HepG2 (cell line): ENCODE measurements at regions not wholly inside any gene's neighbourhood (a gene's known extent, or its start where the extent isn't known, plus 50 kb on each side); places are given as distances from the start of the nearest gene placed in this dataset.
A peak's percentile ranks its signal among the peaks of the same experiment; 100 is the strongest.

ENCODE experiments used
- ARHGAP35 ChIP-seq: sonication (generic); formaldehyde crosslinking; IDR thresholded peaks from 2 replicates; pipeline ENCODE4 v1.9.0; 2022; ENCODE audit warnings: mild to moderate bottlenecking, inconsistent platforms, moderate library complexity, missing genetic modification reagents, borderline replicate concordance
- EED ChIP-seq: sonication (generic); formaldehyde crosslinking; IDR thresholded peaks from 2 replicates; pipeline ENCODE4 v1.5.0; 2020; ENCODE audit warnings: mild to moderate bottlenecking, missing genetic modification reagents
- ERF ChIP-seq: IDR thresholded peaks from 2 replicates; pipeline ENCODE4 v1.6.1; 2018; ENCODE audit warnings: missing biosample characterization, missing genetic modification reagents
- KDM6A ChIP-seq: IDR thresholded peaks from 2 replicates; pipeline ENCODE4 v1.6.1; 2016; ENCODE audit warnings: low read depth
- KLF9 ChIP-seq: IDR thresholded peaks from 2 replicates; pipeline ENCODE4 v1.6.1; 2016; ENCODE audit warnings: low read depth
- MED8 ChIP-seq: sonication (generic); formaldehyde crosslinking; IDR thresholded peaks from 2 replicates; pipeline ENCODE4 v1.8.1; 2023; ENCODE audit warnings: mild to moderate bottlenecking, missing genetic modification reagents; ENCODE audit not compliant: insufficient replicate concordance
- MLLT10 ChIP-seq: sonication (generic); formaldehyde crosslinking; IDR thresholded peaks from 2 replicates; pipeline ENCODE4 v1.4.0; 2020; ENCODE audit warnings: missing genetic modification reagents
- NAIF1 ChIP-seq: sonication (generic); formaldehyde crosslinking; IDR thresholded peaks from 2 replicates; pipeline ENCODE4 v1.5.0; 2020; ENCODE audit warnings: mild to moderate bottlenecking, missing genetic modification reagents, borderline replicate concordance
- NCOA2 ChIP-seq: sonication (generic); formaldehyde crosslinking; IDR thresholded peaks from 2 replicates; pipeline ENCODE4 v1.8.0; 2022; ENCODE audit warnings: inconsistent platforms
- TCF7 ChIP-seq: sonication (generic); IDR thresholded peaks from 2 replicates; pipeline ENCODE4 v1.6.1; 2016; ENCODE audit warnings: antibody characterized with exemption, low read depth
- YEATS4 ChIP-seq: sonication (generic); formaldehyde crosslinking; IDR thresholded peaks from 2 replicates; pipeline ENCODE4 v1.4.0; 2020; ENCODE audit warnings: missing genetic modification reagents, borderline replicate concordance
- ZBTB21 ChIP-seq: sonication (generic); formaldehyde crosslinking; IDR thresholded peaks from 2 replicates; pipeline ENCODE4 v1.4.0; 2020; ENCODE audit warnings: missing genetic modification reagents
- ZFP36L2 ChIP-seq: sonication (generic); formaldehyde crosslinking; IDR thresholded peaks from 2 replicates; pipeline ENCODE4 v1.4.0; 2020; ENCODE audit warnings: missing genetic modification reagents
- ZNF180 ChIP-seq: sonication (generic); formaldehyde crosslinking; IDR thresholded peaks from 2 replicates; pipeline ENCODE4 v1.4.0; 2020; ENCODE audit warnings: low read depth, missing genetic modification reagents, borderline replicate concordance
- ZNF616 ChIP-seq: sonication (generic); formaldehyde crosslinking; IDR thresholded peaks from 2 replicates; pipeline ENCODE4 v1.5.0; 2020; ENCODE audit warnings: low read depth, mild to moderate bottlenecking, missing genetic modification reagents
- TF ChIP-seq, protein P1 (sequence below): sonication (generic); formaldehyde crosslinking; IDR thresholded peaks from 2 replicates; pipeline ENCODE4 v1.8.1; 2023; ENCODE audit warnings: mild to moderate bottlenecking, moderate library complexity, missing genetic modification reagents
- TF ChIP-seq, protein P2 (sequence below): sonication (generic); formaldehyde crosslinking; IDR thresholded peaks from 2 replicates; pipeline ENCODE4 v1.4.0; 2020; ENCODE audit warnings: missing genetic modification reagents
- TF ChIP-seq, protein P3 (sequence below): sonication (generic); formaldehyde crosslinking; IDR thresholded peaks from 2 replicates; pipeline ENCODE4 v1.5.1; 2020; ENCODE audit warnings: missing genetic modification reagents, mild to moderate bottlenecking, borderline replicate concordance
- TF ChIP-seq, protein P4 (sequence below): sonication (generic); formaldehyde crosslinking; IDR thresholded peaks from 2 replicates; pipeline ENCODE4 v1.4.0; 2020; ENCODE audit warnings: missing genetic modification reagents

DNA sequence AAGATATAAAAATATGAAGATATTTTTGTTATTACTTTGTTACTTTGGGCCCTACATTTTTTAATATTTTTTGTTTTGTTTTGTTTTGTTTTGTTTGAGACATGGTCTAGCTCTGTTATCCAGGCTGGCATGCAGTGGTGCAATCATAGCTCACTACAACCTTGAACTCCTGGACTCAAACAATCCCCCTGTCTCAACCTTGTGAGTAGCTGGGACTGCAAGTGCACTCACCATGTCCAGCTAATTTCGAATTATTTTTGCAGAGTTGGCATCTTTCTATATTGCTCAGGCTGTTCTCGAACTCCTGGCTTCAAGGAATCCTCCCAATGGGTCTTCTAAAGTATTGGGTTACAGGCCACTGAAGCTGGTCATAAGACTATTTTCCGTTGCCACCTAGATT is 603.6 kb upstream of the PIK3C3 start (continued):
- TF ChIP-seq, protein P1, sequence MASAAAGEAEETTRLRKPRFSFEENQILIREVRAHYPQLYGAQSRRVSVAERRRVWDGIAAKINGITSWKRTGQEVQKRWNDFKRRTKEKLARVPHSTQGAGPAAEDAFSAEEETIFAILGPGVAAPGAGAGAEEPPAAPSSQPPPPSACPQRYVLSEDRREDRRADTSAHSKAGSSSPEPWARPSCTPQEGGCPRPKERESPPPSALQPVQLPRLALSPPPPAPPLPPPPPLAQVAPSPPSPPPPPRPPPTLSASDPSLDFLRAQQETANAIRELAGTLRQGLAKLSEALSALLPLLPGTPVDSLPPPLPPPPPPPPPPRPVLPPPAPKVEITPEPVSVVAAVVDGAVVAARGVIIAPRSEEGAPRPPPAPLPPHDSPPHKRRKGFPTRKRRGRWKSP (CRISPR knock-in tag): no peak
- no peak for TF ChIP-seq MLLT10 (CRISPR knock-in tag)
- TF ChIP-seq, protein P2, sequence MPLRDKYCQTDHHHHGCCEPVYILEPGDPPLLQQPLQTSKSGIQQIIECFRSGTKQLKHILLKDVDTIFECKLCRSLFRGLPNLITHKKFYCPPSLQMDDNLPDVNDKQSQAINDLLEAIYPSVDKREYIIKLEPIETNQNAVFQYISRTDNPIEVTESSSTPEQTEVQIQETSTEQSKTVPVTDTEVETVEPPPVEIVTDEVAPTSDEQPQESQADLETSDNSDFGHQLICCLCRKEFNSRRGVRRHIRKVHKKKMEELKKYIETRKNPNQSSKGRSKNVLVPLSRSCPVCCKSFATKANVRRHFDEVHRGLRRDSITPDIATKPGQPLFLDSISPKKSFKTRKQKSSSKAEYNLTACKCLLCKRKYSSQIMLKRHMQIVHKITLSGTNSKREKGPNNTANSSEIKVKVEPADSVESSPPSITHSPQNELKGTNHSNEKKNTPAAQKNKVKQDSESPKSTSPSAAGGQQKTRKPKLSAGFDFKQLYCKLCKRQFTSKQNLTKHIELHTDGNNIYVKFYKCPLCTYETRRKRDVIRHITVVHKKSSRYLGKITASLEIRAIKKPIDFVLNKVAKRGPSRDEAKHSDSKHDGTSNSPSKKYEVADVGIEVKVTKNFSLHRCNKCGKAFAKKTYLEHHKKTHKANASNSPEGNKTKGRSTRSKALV: no peak
- no peak for TF ChIP-seq EED (CRISPR knock-in tag)
- TF ChIP-seq NCOA2 (CRISPR knock-in tag): peak; percentile 43; the same call in 1 of the 2 replicates
- TF ChIP-seq ZBTB21: no peak
- no peak for TF ChIP-seq NAIF1 (CRISPR knock-in tag)
- TF ChIP-seq, protein P3, sequence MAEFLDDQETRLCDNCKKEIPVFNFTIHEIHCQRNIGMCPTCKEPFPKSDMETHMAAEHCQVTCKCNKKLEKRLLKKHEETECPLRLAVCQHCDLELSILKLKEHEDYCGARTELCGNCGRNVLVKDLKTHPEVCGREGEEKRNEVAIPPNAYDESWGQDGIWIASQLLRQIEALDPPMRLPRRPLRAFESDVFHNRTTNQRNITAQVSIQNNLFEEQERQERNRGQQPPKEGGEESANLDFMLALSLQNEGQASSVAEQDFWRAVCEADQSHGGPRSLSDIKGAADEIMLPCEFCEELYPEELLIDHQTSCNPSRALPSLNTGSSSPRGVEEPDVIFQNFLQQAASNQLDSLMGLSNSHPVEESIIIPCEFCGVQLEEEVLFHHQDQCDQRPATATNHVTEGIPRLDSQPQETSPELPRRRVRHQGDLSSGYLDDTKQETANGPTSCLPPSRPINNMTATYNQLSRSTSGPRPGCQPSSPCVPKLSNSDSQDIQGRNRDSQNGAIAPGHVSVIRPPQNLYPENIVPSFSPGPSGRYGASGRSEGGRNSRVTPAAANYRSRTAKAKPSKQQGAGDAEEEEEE (CRISPR knock-in tag): no peak
- no peak for TF ChIP-seq ZFP36L2
- TF ChIP-seq, protein P4, sequence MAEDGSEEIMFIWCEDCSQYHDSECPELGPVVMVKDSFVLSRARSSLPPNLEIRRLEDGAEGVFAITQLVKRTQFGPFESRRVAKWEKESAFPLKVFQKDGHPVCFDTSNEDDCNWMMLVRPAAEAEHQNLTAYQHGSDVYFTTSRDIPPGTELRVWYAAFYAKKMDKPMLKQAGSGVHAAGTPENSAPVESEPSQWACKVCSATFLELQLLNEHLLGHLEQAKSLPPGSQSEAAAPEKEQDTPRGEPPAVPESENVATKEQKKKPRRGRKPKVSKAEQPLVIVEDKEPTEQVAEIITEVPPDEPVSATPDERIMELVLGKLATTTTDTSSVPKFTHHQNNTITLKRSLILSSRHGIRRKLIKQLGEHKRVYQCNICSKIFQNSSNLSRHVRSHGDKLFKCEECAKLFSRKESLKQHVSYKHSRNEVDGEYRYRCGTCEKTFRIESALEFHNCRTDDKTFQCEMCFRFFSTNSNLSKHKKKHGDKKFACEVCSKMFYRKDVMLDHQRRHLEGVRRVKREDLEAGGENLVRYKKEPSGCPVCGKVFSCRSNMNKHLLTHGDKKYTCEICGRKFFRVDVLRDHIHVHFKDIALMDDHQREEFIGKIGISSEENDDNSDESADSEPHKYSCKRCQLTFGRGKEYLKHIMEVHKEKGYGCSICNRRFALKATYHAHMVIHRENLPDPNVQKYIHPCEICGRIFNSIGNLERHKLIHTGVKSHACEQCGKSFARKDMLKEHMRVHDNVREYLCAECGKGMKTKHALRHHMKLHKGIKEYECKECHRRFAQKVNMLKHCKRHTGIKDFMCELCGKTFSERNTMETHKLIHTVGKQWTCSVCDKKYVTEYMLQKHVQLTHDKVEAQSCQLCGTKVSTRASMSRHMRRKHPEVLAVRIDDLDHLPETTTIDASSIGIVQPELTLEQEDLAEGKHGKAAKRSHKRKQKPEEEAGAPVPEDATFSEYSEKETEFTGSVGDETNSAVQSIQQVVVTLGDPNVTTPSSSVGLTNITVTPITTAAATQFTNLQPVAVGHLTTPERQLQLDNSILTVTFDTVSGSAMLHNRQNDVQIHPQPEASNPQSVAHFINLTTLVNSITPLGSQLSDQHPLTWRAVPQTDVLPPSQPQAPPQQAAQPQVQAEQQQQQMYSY (CRISPR knock-in tag): no peak
- no peak for TF ChIP-seq MED8 (CRISPR knock-in tag)
- TF ChIP-seq YEATS4 (CRISPR knock-in tag): no peak
- TF ChIP-seq ZNF616 (CRISPR knock-in tag): no peak
- TF ChIP-seq KDM6A: 0 out of 2 replicates have a peak, but pooled peaks have one; percentile 23
- no peak for TF ChIP-seq ERF (CRISPR knock-in tag)
- TF ChIP-seq ZNF180 (CRISPR knock-in tag): no peak
- TF ChIP-seq TCF7: no peak
- no peak for TF ChIP-seq ARHGAP35
- no peak for TF ChIP-seq KLF9 (CRISPR knock-in tag)
